H9 (cell line): ENCODE measurements at regions not wholly inside any gene's neighbourhood (a gene's known extent, or its start where the extent isn't known, plus 50 kb on each side); places are given as distances from the start of the nearest gene placed in this dataset.

Experiments used
- DNase-seq: peaks from one replicate; pipeline ENCODE4 v3.0.0-alpha.2; 2017
- H2AFZ ChIP-seq: one replicate; pipeline ENCODE4 v1.6.1; 2013; ENCODE audit warnings: mild to moderate bottlenecking, low read length, control low read depth, moderate library complexity
- H2AK5ac ChIP-seq: 2 replicates; pipeline ENCODE4 v1.6.1; 2013; ENCODE audit warnings: low read length, control low read depth, mixed read lengths; ENCODE audit not compliant: insufficient read length
- H2BK120ac ChIP-seq: one replicate; pipeline ENCODE4 v1.6.1; 2013; ENCODE audit warnings: low read depth, mild to moderate bottlenecking, low read length, control low read depth, inconsistent platforms; ENCODE audit not compliant: poor library complexity, severe bottlenecking
- H2BK12ac ChIP-seq: 2 replicates; pipeline ENCODE4 v1.6.1; 2013; ENCODE audit warnings: low read length, control low read depth, mixed read lengths, low read depth; ENCODE audit not compliant: insufficient read length
- H2BK15ac ChIP-seq: 2 replicates; pipeline ENCODE4 v1.6.1; 2013; ENCODE audit warnings: low read depth, low read length, control low read depth
- H2BK20ac ChIP-seq: one replicate; pipeline ENCODE4 v1.6.1; 2013; ENCODE audit warnings: low read depth, mild to moderate bottlenecking, low read length, control low read depth, inconsistent platforms; ENCODE audit not compliant: poor library complexity, severe bottlenecking
- H2BK5ac ChIP-seq: 2 replicates; pipeline ENCODE4 v1.6.1; 2013; ENCODE audit warnings: low read length, control low read depth, mixed read lengths; ENCODE audit not compliant: insufficient read length
- H3K14ac ChIP-seq: 2 replicates; pipeline ENCODE4 v1.6.1; 2013; ENCODE audit warnings: low read length, control low read depth; ENCODE audit not compliant: insufficient read depth
- H3K18ac ChIP-seq: 2 replicates; pipeline ENCODE4 v1.6.1; 2013; ENCODE audit warnings: low read depth, mild to moderate bottlenecking, mixed read lengths, low read length, control low read depth; ENCODE audit not compliant: insufficient read length
- H3K23ac ChIP-seq: 2 replicates; pipeline ENCODE4 v1.6.1; 2013; ENCODE audit warnings: low read length, control low read depth, mixed read lengths, low read depth; ENCODE audit not compliant: insufficient read length
- H3K23me2 ChIP-seq: 2 replicates; pipeline ENCODE4 v1.6.1; 2013; ENCODE audit warnings: low read depth, mild to moderate bottlenecking, mixed read lengths, low read length, control low read depth; ENCODE audit not compliant: insufficient read length, poor library complexity, severe bottlenecking
- H3K27ac ChIP-seq: 2 replicates; pipeline ENCODE4 v1.5.1; 2013; ENCODE audit warnings: low read length, control low read depth, mixed read lengths, low read depth; ENCODE audit not compliant: insufficient read length
- H3K27me3 ChIP-seq: 2 replicates; pipeline ENCODE4 v1.6.1; 2013; ENCODE audit warnings: low read length, control low read depth, inconsistent platforms; ENCODE audit not compliant: insufficient read depth
- H3K4ac ChIP-seq: 2 replicates; pipeline ENCODE4 v1.6.1; 2013; ENCODE audit warnings: low read depth, mild to moderate bottlenecking, control low read depth, inconsistent platforms, low read length, moderate library complexity
- H3K4me1 ChIP-seq: 2 replicates; pipeline ENCODE4 v1.6.1; 2013; ENCODE audit warnings: low read length, control low read depth, inconsistent platforms; ENCODE audit not compliant: insufficient read depth
- H3K4me2 ChIP-seq: 2 replicates; pipeline ENCODE4 v1.6.1; 2013; ENCODE audit warnings: low read length, control low read depth, mixed read lengths; ENCODE audit not compliant: insufficient read length, insufficient read depth
- H3K56ac ChIP-seq: 2 replicates; pipeline ENCODE4 v1.6.1; 2013; ENCODE audit warnings: low read depth, mild to moderate bottlenecking, mixed read lengths, low read length, control low read depth; ENCODE audit not compliant: insufficient read length
- H3K79me1 ChIP-seq: 2 replicates; pipeline ENCODE4 v1.6.1; 2013; ENCODE audit warnings: low read depth, mild to moderate bottlenecking, moderate library complexity, low read length, control low read depth, inconsistent platforms; ENCODE audit not compliant: insufficient read depth, poor library complexity, severe bottlenecking
- H3K79me2 ChIP-seq: 2 replicates; pipeline ENCODE4 v1.6.1; 2013; ENCODE audit warnings: low read length, control low read depth, inconsistent platforms; ENCODE audit not compliant: insufficient read depth
- H3K9ac ChIP-seq: 2 replicates; pipeline ENCODE4 v1.6.1; 2013; ENCODE audit warnings: low read length, control low read depth, mixed read lengths; ENCODE audit not compliant: insufficient read length; ENCODE audit errors: extremely low read depth
- H3K9me3 ChIP-seq: one replicate; pipeline ENCODE4 v1.6.1; 2013; ENCODE audit warnings: low read depth, low read length, inconsistent platforms; ENCODE audit not compliant: control insufficient read depth
- H3T11ph ChIP-seq: one replicate; pipeline ENCODE4 v1.6.1; 2013; ENCODE audit warnings: mild to moderate bottlenecking, low read length, control low read depth, inconsistent platforms
- H4K20me1 ChIP-seq: one replicate; pipeline ENCODE4 v1.6.1; 2013; ENCODE audit not compliant: control insufficient read depth, insufficient read length, insufficient read depth
- H4K5ac ChIP-seq: 2 replicates; pipeline ENCODE4 v1.6.1; 2013; ENCODE audit warnings: low read depth, mild to moderate bottlenecking, mixed read lengths, low read length, control low read depth; ENCODE audit not compliant: insufficient read length
- H4K8ac ChIP-seq: replicated peaks from 2 replicates; pipeline ENCODE4 v1.6.1; 2013; ENCODE audit warnings: low read length, control low read depth, mixed read lengths, low read depth; ENCODE audit not compliant: insufficient read length
- H4K91ac ChIP-seq: 2 replicates; pipeline ENCODE4 v1.6.1; 2013; ENCODE audit warnings: low read depth, mild to moderate bottlenecking, moderate library complexity, mixed read lengths, low read length, control low read depth; ENCODE audit not compliant: insufficient read length
- H3K27ac Mint-ChIP-seq, 3 experiments: 2 replicates in 2 of 3; 3 replicates in 1 of 3; pipeline ENCODE4 v1.8.0; 2020 to 2021; ENCODE audit warnings: mixed read lengths in 3 of 3, mild to moderate bottlenecking in 1 of 3, moderate library complexity in 1 of 3
- H3K27me3 Mint-ChIP-seq: 2 replicates; pipeline ENCODE4 v1.8.0; 2021; ENCODE audit warnings: low read depth, mild to moderate bottlenecking, moderate library complexity, mixed read lengths
- H3K36me3 Mint-ChIP-seq, 3 experiments: 2 replicates in 2 of 3; 3 replicates in 1 of 3; pipeline ENCODE4 v1.8.0; 2020 to 2021; ENCODE audit warnings: low read depth in 3 of 3, mixed read lengths in 3 of 3; ENCODE audit not compliant: insufficient read depth in 1 of 3
- H3K4me1 Mint-ChIP-seq, 2 experiments: 2 replicates each; pipeline ENCODE4 v1.8.0; 2020; ENCODE audit warnings: mixed read lengths in 2 of 2
- H3K4me3 Mint-ChIP-seq, 2 experiments: 2 replicates in 1 of 2; 3 replicates in 1 of 2; pipeline ENCODE4 v1.8.0; 2020 to 2021; ENCODE audit warnings: mild to moderate bottlenecking in 2 of 2, mixed read lengths in 2 of 2, moderate library complexity in 1 of 2
- H3K9me3 Mint-ChIP-seq, 2 experiments: 2 replicates in 1 of 2; 3 replicates in 1 of 2; pipeline ENCODE4 v1.8.0; 2020; ENCODE audit warnings: mild to moderate bottlenecking in 2 of 2, mixed read lengths in 2 of 2, moderate library complexity in 1 of 2
- WGBS: extraction: QIAGEN DNeasy Blood & Tissue Kit; methylation state at CpG from one replicate; pipeline ENCODE4 v1.1.7; 2013; ENCODE audit warnings: missing lambda C conversion rate, low lambda C conversion rate, mixed read lengths; ENCODE audit not compliant: insufficient read length; ENCODE audit errors: extremely low coverage; 5-methylcytosine and 5-hydroxymethylcytosine counted together
- TF ChIP-seq, protein P1 (sequence below): fragments of 200-600 bp; sonication (generic); conservative IDR thresholded peaks from 3 replicates; pipeline ENCODE4 v1.8.0; 2021; ENCODE audit warnings: antibody characterized with exemption, mild to moderate bottlenecking

- H3K9me3 ChIP-seq: no peaks in the 10 kb centered on the region
- TF ChIP-seq, protein P1, sequence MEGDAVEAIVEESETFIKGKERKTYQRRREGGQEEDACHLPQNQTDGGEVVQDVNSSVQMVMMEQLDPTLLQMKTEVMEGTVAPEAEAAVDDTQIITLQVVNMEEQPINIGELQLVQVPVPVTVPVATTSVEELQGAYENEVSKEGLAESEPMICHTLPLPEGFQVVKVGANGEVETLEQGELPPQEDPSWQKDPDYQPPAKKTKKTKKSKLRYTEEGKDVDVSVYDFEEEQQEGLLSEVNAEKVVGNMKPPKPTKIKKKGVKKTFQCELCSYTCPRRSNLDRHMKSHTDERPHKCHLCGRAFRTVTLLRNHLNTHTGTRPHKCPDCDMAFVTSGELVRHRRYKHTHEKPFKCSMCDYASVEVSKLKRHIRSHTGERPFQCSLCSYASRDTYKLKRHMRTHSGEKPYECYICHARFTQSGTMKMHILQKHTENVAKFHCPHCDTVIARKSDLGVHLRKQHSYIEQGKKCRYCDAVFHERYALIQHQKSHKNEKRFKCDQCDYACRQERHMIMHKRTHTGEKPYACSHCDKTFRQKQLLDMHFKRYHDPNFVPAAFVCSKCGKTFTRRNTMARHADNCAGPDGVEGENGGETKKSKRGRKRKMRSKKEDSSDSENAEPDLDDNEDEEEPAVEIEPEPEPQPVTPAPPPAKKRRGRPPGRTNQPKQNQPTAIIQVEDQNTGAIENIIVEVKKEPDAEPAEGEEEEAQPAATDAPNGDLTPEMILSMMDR: no peak
These were observed 98.8 kb upstream of the NTF3 start for GRCh38 chr12:5333096-5333495.

More at GRCh38 chr12:5333096-5333495, 98.8 kb upstream of the NTF3 start:
- Histone ChIP-seq H2BK20ac (no peak overlapping the region), H3K79me1 (no peaks in the 10 kb centered on the region), H3T11ph (no peak overlapping the region), H3K4me1 (no peaks in the 10 kb centered on the region), H4K20me1 (no peaks in the 10 kb centered on the region), H2AFZ (no peak overlapping the region), H3K14ac (no peak overlapping the region), H3K23me2 (no peaks in the 10 kb centered on the region), H3K27ac (no peak overlapping the region), H3K9ac (no peak overlapping the region), H4K5ac (no peak overlapping the region), H3K27me3 (no peaks in the 10 kb centered on the region), H2BK12ac (no peak overlapping the region), H4K8ac (no peak overlapping the region), H3K18ac (no peak overlapping the region), H2BK5ac (no peak overlapping the region), H2BK15ac (no peak overlapping the region), H2BK120ac (no peak overlapping the region), H3K56ac (no peak overlapping the region), H3K79me2 (no peaks in the 10 kb centered on the region), H3K4ac (no peak overlapping the region), H2AK5ac (no peak overlapping the region), H4K91ac (no peak overlapping the region), H3K4me2 (no peak overlapping the region), H3K23ac (no peak overlapping the region)
- peaks cover 1% of the 10 kb centered on the region; the same call in 1 of the 2 replicates for H3K27me3 Mint-ChIP-seq
- H3K4me3 Mint-ChIP-seq: no peak overlapping the region
- H3K9me3 Mint-ChIP-seq: no peaks in the 10 kb centered on the region
- peaks cover 16 to 19% of the 10 kb centered on the region in 2 experiments for H3K4me1 Mint-ChIP-seq
- no peaks in the 10 kb centered on the region for H3K36me3 Mint-ChIP-seq
- no CpG with 5 or more reads among the region's 7 CpGs for WGBS
- DNase-seq: no peak
- H3K27ac Mint-ChIP-seq: no peak overlapping the region
